ENCODE measurements at regions not wholly inside any gene's neighbourhood (a gene's known extent, or its start where the extent isn't known, plus 50 kb on each side); places are given as distances from the start of the nearest gene placed in this dataset.

- TF ChIP-seq POLR2A (IDR thresholded peaks at IDR 0.05; ENCODE audit: low read length), result no peak
- TF ChIP-seq GATA1 (IDR thresholded peaks at IDR 0.05; ENCODE audit: low read depth, low read length), result no peak
Observed at GRCh38 chr9:18366184-18366583, 107.8 kb upstream of the ADAMTSL1 start.

Data from erythroblast (primary cell).